NCI-H146 (cell line): ENCODE measurements at regions not wholly inside any gene's neighbourhood (a gene's known extent, or its start where the extent isn't known, plus 50 kb on each side); places are given as distances from the start of the nearest gene placed in this dataset.
"Not testable (repeated sequence)": the region's sequence is repeated elsewhere in the genome, so short reads cannot be mapped to it uniquely, and the experiment has no call there.

Source experiments
- DNase-seq: peaks from one replicate; lab custom pipeline; 2025; lab: John Stamatoyannopoulos, UW

DNA sequence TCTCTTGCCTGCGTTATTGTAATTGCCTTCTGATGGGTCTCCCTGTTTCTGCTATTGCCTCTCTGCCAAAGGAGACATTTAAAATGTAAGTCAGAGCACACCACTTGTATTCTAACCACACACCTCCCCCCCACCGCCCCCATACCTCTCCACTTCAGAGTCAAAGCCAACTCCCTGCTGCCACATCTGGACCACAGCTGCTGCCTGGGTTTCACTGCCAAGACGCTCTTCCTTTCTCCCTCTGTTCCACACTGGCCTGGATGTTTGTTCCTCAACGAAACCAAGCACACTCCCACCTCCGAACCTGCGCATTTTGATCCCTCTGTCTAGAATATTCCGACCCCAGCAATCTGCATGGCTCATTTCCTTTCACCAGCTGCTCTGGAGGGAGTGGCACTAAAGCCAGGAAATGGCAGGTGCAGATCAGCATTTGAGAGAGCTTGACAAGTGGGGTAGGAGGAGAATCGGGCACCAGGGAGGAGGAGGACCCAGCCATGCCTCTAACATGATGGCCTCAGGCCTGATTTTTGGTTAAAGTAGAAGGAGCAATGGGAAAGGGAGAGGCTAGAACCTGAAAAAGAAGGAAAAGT, 92.4 kb upstream of the HS3ST2 start:
- DNase-seq: no peak

DNA sequence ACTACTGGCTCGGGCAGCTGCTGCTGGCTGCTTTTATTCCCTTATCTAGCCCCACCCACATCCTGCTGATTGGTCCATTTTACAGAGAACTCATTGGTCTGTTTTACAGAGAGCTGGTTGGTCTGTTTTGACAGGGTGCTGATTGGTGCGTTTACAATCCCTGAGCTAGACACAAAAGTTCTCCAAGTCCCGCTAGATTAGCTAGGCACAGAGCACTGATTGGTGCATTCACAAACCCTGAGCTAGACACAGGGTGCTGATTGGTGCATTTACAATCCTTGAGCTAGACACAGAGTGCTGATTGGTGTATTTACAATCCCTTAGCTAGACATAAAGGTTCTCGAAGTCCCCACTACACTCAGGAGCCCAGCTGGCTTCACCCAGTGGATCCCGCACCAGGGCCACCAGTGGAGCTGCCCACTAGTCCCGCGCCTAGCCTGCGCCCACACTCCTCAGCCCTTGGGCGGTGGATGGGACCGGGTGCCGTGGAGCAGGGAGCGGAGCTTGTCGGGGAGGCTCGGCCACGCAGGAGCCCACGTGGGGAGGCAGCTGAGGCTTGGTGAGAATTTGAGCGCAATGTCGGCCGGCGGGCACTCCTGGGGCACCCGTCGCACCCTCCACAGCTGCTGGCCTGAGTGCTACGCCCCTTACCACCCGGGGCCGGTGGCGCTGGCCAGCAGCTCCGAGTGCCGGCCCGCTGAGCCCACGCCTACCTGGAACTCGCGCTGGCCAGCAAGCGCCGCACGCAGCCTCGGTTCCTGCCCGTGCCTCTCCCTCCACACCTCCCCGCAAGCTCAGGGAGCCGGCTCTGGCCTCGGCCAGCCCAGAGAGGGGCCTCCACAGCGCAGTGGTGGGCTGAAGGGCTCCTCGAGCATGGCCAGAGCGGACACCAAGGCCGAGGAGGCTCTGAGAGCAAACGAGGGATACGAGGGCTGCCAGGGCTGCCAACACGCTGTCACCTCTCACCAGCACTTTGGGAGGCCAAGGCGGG, 91.1 kb upstream of the HS3ST2 start:
- not testable (repeated sequence) for DNase-seq

DNA sequence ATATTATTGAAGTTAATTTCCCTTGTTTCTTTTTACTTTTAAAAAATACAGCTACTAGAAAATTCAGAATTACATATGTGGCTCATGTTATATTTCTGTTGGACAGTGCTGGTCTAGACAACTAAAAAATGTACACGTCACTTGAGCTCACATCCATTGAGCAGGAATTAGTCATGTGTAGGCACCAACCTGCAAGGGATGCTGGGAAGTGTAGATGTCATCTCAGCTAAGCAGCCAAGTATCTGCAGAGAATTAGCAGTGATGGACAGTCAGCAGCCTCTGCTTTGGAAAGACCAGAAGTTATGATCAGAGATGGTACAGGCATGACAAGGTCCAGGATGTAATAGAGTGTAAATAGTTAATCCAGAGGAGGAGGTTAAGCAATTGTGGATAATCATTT, 87.1 kb upstream of the HS3ST2 start:
- no peak for DNase-seq

DNA sequence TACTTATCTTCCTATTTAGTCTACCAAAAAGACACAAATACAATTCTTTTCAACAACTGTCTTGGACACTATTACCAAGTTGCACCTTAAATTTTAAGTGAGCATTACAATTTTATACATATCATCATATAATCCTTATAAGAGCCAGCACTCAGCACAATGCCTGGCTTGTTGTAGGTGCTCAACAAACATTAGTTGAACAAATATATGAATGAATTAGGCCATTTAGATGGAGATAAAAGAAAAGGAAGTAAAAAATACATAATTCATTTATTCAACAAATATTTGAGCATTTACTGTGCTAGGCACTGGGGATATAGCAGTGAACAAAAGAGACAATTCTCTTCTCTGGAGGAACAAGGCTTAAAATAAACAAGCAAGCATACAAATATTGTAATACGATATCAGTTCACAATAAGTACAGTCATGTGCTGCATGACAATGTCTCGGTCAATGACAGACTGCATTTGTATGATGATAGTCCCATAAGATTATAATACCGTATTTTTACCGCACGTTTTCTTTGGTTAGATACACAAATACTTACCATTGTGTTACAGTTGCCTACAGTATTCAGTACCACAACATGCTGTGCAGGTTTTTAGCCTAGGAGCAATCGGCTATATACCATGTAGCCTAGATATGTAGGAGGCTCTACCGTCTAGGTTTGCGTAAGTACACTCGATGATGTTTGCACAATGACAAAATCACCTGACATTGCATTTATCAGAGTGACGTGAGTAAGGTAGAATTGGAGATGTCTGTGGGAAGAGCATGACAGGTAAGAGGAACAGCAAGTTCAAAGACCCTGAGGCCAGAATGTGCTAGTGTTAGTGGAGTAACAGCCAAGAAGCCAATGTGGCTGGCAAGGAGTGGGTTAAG, 86.4 kb upstream of the HS3ST2 start:
- DNase-seq: no peak

DNA sequence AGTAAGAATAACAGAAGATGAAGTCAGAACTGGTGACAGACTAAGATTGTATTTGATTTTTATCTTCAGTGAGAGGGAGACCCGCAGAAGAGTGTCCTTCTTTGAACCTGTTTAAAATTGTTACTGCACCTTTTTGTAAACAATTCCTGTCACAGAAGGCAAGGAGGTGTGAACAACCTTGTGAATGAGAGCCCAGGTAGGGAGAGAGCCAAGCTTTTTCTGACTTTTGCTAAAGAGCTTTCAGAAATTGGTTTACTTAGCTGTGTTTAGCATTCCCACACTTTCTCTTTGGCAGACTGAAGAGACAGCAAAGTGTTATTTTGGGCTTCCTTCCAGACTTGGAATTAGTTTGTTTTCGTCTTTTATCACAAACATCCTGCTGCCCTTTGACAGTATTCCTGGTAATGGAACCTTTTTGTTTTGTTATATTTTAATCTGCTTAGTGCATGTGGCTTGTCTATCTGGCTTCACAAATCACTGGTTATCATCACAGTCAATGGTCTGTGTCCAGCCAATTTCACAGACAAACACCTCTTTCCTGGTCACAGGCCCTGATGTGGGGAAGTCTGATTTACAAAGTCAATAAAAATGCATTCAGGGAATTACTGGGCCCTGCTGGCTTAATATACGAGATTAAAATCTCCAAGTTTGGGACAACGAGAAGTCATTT, 85.7 kb upstream of the HS3ST2 start:
- no peak for DNase-seq

DNA sequence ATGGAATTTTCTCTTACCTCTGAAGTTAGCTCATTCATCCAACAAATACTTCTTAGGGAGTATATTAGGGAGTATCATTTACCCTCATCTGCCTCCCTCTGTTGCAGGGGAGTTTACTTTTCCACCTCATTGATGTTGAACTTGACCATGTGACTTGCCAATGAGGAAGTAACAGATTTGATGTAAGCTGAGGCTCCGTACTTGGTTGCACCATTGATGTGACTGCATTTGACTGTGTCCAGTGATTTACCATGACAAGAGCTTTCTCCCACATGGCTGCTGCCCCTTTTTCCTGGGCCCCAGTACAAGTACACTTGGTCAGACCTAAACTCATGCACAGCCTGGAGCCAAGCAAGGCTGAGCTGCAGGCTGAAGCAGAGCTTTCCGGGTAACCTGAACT, 81.6 kb upstream of the HS3ST2 start:
- DNase-seq: no peak

DNA sequence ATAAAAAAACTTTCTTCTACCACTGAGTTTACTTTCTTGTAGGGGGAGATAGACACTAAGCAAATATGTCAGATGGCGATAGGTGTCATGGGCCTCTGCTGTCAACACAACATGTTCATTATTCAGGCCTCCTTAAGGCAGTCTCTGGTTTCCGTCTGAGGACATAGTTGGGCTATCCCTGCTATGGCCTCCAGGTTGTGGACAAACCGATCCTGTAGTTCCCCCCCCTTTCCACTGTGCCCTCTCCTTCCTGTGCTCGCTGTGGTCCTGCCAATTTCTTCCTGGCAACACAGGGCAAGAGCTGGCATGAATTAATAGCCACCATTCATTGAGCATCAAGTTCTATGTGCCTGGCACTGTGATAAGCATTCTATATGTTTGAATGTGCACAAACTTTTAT, 81.0 kb upstream of the HS3ST2 start:
- DNase-seq: no peak

DNA sequence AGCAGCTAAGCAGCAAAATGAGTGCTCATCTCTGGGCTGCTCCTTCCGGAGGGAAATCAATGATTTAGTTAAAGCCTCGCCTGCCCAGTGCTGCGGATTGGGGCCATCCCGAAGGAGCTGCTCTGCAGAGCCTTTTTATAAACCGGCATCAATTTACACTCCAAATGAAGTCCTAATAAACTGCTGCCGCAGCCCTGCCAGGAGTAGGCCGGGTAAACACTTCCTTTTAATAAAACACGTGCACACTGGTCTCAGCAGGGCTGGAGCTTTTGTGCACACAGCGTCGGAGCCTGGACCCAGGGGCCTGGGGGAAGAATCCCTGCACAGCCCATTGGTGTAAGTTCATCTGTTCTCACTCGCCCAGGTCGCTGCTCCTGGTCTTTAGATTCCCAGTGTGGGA, 79.6 kb upstream of the HS3ST2 start:
- no peak for DNase-seq

DNA sequence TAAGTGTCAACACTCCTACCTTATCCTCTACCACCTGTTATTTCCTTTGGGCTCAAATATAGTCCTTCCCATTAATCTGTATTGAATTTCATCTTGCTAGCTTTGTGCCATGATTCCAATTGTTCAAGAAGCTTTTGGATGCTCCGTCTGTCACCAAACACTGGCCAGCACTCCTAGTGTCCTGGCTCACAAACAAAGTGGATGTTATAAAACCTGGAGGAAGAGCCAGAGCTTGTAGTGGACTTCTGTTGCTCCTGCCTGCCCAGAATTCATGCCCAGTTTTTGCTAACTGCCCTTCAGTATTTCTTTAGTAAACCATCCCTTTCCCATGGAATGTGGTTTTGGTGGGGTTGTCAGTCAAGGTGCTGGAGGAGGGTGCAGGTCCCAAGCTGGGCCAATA, 77.2 kb upstream of the HS3ST2 start:
- DNase-seq: no peak

DNA sequence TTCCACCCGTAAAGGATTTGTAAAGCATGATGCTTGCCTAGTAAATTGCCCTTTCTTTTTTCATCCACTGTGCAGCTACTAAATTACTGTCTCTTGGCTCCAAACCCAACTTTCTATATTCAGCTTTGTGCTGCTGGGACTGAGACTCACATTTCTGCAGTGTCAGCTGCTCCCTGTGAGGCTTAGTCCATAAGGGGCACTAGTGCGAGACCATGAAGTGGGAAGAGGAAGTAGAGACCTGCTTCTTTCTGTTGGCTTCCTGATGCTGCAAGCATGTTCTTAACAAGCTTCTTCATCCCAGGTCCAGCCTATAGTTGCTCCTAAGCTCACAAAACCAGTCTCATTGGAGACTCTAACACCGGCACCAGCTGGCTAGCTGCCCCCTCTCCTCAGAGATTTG, 74.9 kb upstream of the HS3ST2 start:
- no peak for DNase-seq

DNA sequence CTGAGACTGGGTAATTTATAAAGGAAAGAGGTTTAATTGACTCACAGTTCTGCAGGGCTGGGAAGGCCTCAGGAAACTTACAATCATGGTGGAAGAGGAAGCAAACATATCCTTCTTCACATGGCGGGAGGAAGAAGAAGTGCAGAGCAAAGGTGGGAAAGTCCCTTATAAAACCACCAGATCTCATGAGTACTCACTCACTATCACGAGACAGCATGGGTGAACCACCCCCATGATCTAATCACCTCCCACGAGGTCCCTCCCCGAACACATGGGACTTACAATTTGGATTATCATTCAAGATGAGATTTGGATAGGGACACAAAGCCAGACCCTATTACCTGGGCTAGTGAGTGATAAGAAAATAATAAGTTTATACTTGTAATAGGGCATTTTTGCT, 70.6 kb upstream of the HS3ST2 start:
- DNase-seq: no peak

DNA sequence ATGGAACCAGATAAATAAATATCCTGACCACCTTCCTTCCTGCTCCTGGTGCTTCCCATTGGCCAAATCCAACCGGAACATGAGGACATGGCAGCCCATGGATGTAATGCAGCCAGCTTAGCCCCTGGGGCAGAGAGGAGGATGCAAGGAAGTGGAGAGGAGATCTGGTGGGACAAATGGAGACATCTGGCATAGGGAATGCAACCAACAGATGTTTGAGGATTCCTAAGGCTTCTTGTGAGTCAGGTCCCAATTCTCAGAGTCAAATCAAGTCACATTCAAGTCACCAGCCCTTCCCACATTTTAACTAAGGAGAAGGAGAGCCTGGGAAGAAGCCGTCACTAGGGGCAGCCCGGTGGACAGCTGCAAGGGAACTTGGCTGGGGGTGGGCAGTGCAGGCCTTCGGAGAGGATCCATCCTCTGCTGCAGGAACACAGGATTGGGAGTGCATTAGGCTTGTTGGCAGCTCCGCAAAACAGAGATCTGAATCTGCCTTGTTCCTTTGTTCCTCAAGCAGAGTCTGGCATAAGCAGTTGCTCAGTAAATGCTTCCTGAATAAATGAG, 62.8 kb upstream of the HS3ST2 start:
- DNase-seq: no peak

DNA sequence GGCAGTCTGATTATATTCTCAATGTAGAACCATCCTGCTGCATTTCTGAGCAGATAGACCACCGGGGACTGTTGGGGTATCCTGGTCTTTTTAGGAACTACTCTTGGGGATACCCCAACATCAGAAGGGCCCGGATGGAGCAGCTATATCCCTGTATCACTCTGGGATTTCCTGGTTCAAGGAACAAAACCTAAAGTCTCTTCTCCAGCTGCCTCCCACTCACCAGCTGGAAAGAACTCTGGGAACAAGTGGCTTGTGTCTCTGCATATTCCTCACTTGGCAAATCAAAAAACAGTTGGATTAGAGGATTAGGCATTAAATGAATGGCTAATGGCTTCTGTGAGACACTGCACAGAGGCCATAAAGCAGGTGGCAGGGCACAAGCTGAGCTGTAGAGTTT, 62.3 kb upstream of the HS3ST2 start:
- DNase-seq: no peak

DNA sequence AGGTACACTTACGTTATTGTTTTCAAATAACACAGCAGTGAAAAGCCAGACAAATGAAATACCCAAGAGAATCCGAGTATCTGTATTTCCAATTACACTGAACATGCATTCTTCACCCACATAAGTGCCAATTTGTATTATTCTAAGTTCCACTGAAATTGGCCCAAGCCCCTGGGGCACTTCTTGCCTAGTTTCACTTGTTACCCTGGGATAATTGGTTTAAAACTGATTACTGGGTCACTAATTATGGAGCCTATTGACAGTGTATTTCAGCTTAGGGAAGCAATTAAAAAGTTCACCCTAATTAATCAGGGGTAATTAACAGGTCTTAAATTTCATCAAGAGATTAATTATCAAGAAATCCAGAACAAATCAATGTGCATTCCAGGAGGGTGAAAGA, 60.5 kb upstream of the HS3ST2 start:
- no peak for DNase-seq

DNA sequence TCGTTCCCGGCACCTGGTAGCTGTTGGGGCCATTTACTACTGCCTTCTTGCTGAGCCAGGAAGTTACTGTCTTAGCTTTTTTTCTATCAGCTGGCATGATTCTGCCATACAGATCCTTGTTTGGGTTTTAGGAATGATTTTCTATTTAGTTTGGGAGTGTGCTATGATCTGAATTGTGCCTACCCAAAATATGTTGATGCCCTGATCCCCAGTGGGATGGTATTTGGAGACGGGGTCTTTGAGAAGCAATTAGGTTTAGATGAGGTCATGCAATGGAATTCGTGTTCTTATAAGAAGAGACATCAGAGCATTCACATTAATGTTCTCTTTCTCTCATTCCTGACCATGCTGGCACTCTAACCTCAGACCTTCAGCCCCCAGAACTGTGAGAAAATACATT, 59.4 kb upstream of the HS3ST2 start:
- no peak for DNase-seq

DNA sequence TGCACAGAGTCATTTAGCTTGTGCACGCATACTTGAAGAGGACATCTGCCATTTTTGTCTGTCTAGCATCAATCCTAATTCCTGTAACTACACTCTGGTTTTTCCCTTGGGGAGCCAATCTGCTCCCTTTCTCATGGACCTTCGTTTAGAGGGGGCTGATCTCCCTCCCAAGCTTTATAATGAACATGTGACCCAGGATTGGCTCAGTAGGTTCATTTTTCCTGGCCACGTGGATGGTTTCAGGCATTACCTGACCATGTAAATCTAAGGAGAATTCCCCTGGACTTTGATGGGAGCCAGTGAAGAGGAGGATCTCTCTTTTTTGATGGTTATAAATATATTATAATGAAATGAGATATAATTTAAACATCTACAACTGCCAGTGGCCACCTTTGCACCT, 56.8 kb upstream of the HS3ST2 start:
- DNase-seq: no peak

DNA sequence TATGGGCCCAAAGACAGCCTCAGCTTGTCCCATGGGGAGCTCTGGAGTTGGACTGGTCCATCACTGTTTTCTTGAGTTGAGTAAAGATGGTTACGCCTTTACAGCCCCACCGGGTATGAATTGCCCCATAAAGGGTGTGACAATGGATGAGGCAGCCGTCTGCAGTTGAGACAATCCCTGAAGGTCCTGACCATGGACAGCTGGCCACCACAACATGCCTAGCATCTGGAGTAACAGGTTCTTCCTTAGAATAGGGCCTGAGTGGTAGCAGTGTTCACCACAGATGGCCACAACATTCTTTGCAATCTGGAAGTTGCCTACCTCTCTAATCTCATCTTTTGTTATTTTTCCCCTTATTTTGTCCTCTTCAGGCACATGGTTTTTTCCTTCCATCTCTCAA, 51.5 kb upstream of the HS3ST2 start:
- DNase-seq: no peak

DNA sequence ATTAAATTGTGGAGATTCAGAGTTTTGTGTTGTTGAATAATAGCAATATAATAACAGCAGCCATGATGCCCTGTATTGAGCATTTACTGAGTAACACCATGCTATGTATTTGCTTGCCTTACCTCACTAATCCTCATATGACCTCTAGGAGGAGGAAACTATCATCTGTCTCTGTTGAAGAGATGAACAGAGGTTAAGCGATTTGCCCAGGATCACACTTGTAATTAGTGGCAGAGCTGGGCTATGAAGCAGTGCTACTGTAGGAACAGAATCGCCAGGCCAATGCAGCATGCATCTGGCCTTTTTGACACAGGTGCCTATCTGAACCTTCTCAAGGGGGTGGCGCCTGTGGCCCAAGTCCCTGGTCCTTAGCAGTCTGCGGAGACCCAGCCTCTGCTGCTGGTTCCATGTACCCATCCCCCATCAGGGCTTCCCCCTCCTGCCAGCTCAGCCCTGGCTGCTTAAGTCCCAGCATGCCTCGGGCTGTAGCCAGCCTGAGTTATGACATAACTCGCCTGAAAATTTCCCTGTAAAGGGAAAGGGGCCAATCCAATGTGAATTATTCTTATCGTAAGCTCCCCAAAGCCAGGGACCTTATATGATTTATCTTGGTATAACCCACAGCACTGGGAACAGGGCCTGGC, 50.4 kb upstream of the HS3ST2 start:
- no peak for DNase-seq
